ENCODE measurements at regions not wholly inside any gene's neighbourhood (a gene's known extent, or its start where the extent isn't known, plus 50 kb on each side); places are given as distances from the start of the nearest gene placed in this dataset.
A peak's percentile ranks its signal among the peaks of the same experiment; 100 is the strongest.

DNA sequence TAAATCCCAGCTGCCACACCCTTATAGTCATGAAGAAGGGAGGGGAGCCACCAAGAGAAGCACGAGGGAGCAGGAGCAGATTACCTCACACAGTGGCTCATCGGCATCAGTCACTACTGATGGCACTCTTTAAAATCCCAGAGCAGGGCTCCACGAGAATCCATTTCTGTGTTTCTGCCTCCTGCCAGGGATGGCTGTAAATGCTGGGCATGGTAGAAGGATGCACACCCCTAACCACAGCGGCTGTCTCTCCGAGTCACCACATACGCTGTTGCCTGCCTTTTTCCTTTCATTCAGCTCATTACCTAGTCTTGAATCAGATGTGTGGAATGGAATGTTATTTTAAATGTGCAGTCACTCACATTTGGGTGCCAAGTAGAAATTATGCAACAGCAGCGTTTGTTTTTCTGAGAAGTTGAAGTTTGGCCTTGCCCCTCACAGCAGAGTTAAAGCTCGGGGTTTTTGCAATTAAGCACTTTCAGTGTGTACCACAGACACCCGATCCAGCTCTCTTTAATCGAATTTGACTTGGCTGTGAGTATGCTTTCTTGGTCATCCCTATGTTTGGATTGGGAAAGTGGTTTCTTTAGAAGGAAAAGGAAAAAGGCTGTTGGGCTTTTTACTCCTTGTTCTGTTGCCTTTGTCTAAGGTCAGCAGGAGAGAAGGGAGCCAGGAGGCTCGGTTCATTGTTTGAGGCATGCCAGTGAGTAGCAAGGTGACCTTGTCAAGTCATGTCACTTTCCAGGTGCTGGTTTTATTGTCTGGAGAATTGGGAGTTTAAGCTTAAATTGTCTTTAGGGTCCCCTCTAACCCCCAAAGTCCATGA is 284.2 kb upstream of the TPM1 start:
- Histone ChIP-seq H3K4me3 (ENCODE audit: low read length in 2 of 2) (no peak overlapping the region), H3K9me3 (ENCODE audit: control insufficient read depth in 2 of 2, low read length in 2 of 2) (no peaks in the 10 kb centered on the region), H3K4me1 (ENCODE audit: control insufficient read depth in 2 of 2, insufficient read depth in 2 of 2, low read length in 2 of 2) (no peaks in the 10 kb centered on the region), H3K27ac (ENCODE audit: low read depth in 2 of 2, low read length in 2 of 2) (peak overlapping the region in 1 of 2 donors; percentile 14), H3K27me3 (ENCODE audit: control insufficient read depth in 2 of 2, insufficient read depth in 2 of 2, low read length in 2 of 2) (no peaks in the 10 kb centered on the region), H3K36me3 (ENCODE audit: control insufficient read depth in 2 of 2, insufficient read depth in 2 of 2, low read length in 2 of 2) (peaks cover 49 to 51% of the 10 kb centered on the region in 2 donors), H3K9ac (ENCODE audit: low read depth in 1 of 2, low read length in 2 of 2) (no peak overlapping the region)

DNA sequence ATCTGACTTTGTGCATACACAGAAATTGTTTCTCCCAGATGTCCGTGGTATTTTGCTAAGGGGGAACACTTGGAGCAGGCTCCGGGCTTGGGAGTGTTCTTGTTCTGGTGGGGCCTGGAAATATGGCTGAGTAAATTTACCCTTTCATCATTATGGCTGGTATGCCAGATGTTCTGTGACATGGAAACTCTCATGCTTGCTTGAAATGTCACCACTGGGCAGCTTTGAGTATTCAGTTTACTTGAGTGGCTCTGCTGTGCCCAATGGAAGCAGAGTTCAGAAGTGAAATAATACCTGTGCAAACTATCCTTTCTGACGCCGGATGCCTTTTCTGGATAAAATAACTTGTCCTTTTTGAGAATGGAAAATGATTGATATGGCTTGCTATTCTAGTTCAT is 283.6 kb upstream of the TPM1 start:
- H3K27me3 ChIP-seq (ENCODE audit: control insufficient read depth in 2 of 2, insufficient read depth in 2 of 2, low read length in 2 of 2): no peaks in the 10 kb centered on the region
- peaks cover 44 to 50% of the 10 kb centered on the region in 2 donors for H3K36me3 ChIP-seq (ENCODE audit: control insufficient read depth in 2 of 2, insufficient read depth in 2 of 2, low read length in 2 of 2)
- no peak overlapping the region for H3K27ac ChIP-seq (ENCODE audit: low read depth in 2 of 2, low read length in 2 of 2)
- no peak overlapping the region for H3K4me3 ChIP-seq (ENCODE audit: low read length in 2 of 2)
- H3K9me3 ChIP-seq (ENCODE audit: control insufficient read depth in 2 of 2, low read length in 2 of 2): no peaks in the 10 kb centered on the region
- H3K9ac ChIP-seq (ENCODE audit: low read depth in 1 of 2, low read length in 2 of 2): no peak overlapping the region
- H3K4me1 ChIP-seq (ENCODE audit: control insufficient read depth in 2 of 2, insufficient read depth in 2 of 2, low read length in 2 of 2): no peaks in the 10 kb centered on the region

DNA sequence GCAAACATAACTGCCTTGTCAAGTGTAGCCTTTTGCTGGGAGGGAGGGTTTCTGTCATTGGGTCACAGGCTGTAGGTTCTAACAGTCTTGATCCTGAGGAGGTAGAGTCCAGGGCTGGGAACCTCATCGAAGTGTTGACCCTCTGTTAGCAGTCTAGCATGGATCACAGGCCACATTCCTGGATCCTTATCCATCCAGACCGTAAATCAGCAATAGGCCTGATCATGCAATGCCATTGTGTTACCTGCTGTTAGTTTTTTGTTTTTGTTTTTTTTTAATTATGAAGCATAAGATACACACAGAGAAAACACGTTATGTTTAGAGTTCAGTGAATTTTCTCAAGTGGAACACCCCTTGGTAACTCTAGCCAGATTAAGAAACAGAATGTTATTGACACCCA is 282.0 kb upstream of the TPM1 start:
- H3K27me3 ChIP-seq (ENCODE audit: control insufficient read depth in 2 of 2, insufficient read depth in 2 of 2, low read length in 2 of 2): no peaks in the 10 kb centered on the region
- H3K36me3 ChIP-seq (ENCODE audit: control insufficient read depth in 2 of 2, insufficient read depth in 2 of 2, low read length in 2 of 2): peaks cover 36 to 43% of the 10 kb centered on the region in 2 donors
- no peaks in the 10 kb centered on the region for H3K9me3 ChIP-seq (ENCODE audit: control insufficient read depth in 2 of 2, low read length in 2 of 2)
- H3K4me1 ChIP-seq (ENCODE audit: control insufficient read depth in 2 of 2, insufficient read depth in 2 of 2, low read length in 2 of 2): no peaks in the 10 kb centered on the region
- no peak overlapping the region for H3K27ac ChIP-seq (ENCODE audit: low read depth in 2 of 2, low read length in 2 of 2)
- H3K4me3 ChIP-seq (ENCODE audit: low read length in 2 of 2): no peak overlapping the region
- no peak overlapping the region for H3K9ac ChIP-seq (ENCODE audit: low read depth in 1 of 2, low read length in 2 of 2)

DNA sequence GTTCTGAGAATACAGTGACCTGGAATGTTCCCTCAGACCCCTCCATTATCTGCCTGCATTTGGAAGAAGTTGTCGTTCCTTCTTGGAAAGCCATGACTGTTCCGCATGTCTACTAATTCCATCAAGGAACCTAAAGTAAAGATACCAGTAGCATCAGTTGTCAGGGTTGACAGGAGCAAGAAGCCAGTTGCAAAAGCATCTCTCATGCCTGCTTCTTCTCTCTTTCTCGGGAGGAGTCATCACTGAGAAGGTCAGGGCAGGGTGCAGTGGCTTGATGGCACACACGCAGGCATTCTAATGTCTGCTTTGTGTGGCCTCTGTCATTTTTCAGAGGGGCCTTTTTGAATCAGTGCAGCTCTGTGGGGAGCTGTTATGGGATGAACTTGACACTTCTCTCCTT is 276.6 kb upstream of the TPM1 start:
- Histone ChIP-seq H3K27me3 (ENCODE audit: control insufficient read depth in 2 of 2, insufficient read depth in 2 of 2, low read length in 2 of 2) (no peaks in the 10 kb centered on the region), H3K9ac (ENCODE audit: low read depth in 1 of 2, low read length in 2 of 2) (no peak overlapping the region), H3K4me3 (ENCODE audit: low read length in 2 of 2) (no peak overlapping the region), H3K9me3 (ENCODE audit: control insufficient read depth in 2 of 2, low read length in 2 of 2) (no peaks in the 10 kb centered on the region), H3K36me3 (ENCODE audit: control insufficient read depth in 2 of 2, insufficient read depth in 2 of 2, low read length in 2 of 2) (peaks cover 55 to 63% of the 10 kb centered on the region in 2 donors), H3K27ac (ENCODE audit: low read depth in 2 of 2, low read length in 2 of 2) (no peak overlapping the region), H3K4me1 (ENCODE audit: control insufficient read depth in 2 of 2, insufficient read depth in 2 of 2, low read length in 2 of 2) (no peaks in the 10 kb centered on the region)

GRCh38 chr15:62766599-62766998 is 275.9 kb upstream of the TPM1 start:
- Histone ChIP-seq H3K4me3 (ENCODE audit: low read length in 2 of 2) (no peak overlapping the region), H3K9ac (ENCODE audit: low read depth in 1 of 2, low read length in 2 of 2) (no peak overlapping the region), H3K27me3 (ENCODE audit: control insufficient read depth in 2 of 2, insufficient read depth in 2 of 2, low read length in 2 of 2) (no peaks in the 10 kb centered on the region), H3K36me3 (ENCODE audit: control insufficient read depth in 2 of 2, insufficient read depth in 2 of 2, low read length in 2 of 2) (peaks cover 55 to 63% of the 10 kb centered on the region in 2 donors), H3K27ac (ENCODE audit: low read depth in 2 of 2, low read length in 2 of 2) (no peak overlapping the region), H3K9me3 (ENCODE audit: control insufficient read depth in 2 of 2, low read length in 2 of 2) (no peaks in the 10 kb centered on the region), H3K4me1 (ENCODE audit: control insufficient read depth in 2 of 2, insufficient read depth in 2 of 2, low read length in 2 of 2) (no peaks in the 10 kb centered on the region)

DNA sequence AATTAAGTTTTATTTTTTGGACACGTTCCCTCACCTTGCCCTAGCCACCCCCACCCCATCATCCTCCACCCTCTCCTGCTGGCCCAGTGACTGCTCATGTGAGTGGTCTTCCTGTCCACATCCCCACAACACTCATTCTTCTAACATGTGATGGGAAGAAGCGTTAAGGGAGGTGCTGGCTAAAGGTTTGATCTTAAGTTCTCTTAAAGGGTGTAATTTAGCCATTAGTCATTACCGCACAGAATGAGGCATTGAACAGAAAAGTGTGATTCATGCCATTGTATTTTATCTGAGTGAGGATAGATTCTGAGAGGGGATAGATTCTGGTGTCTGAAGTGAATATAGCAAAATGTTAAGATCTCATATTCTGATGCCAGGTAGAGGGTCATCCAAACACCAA is 272.9 kb upstream of the TPM1 start:
- peaks cover 4 to 6% of the 10 kb centered on the region in 2 donors for H3K4me1 ChIP-seq (ENCODE audit: control insufficient read depth in 2 of 2, insufficient read depth in 2 of 2, low read length in 2 of 2)
- H3K9ac ChIP-seq (ENCODE audit: low read depth in 1 of 2, low read length in 2 of 2): no peak overlapping the region
- no peak overlapping the region for H3K27ac ChIP-seq (ENCODE audit: low read depth in 2 of 2, low read length in 2 of 2)
- H3K4me3 ChIP-seq (ENCODE audit: low read length in 2 of 2): no peak overlapping the region
- peaks cover 59 to 71% of the 10 kb centered on the region in 2 donors for H3K36me3 ChIP-seq (ENCODE audit: control insufficient read depth in 2 of 2, insufficient read depth in 2 of 2, low read length in 2 of 2)
- no peaks in the 10 kb centered on the region for H3K27me3 ChIP-seq (ENCODE audit: control insufficient read depth in 2 of 2, insufficient read depth in 2 of 2, low read length in 2 of 2)
- no peaks in the 10 kb centered on the region for H3K9me3 ChIP-seq (ENCODE audit: control insufficient read depth in 2 of 2, low read length in 2 of 2)

GRCh38 chr15:62770111-62770660 is 272.4 kb upstream of the TPM1 start:
- H3K36me3 ChIP-seq (ENCODE audit: control insufficient read depth in 2 of 2, insufficient read depth in 2 of 2, low read length in 2 of 2): peaks cover 61 to 69% of the 10 kb centered on the region in 2 donors

DNA sequence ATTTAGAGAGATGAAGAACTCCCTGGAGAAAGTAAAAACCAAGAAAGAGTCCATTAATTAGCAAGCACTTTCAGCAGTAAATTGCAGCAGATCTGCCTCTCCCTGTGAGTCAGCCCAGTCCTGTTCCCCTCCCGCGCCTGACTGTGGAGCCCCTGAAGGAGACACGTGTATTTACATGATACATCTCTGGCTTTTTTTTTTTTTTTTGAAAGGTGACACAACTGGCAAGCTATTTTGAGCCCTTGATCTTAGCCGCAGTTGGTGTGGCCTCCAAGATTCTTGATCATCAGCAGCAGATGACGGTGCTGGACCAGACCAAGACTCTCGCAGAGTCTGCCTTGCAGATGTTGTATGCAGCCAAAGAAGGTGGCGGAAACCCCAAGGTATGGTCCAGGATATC is 271.8 kb upstream of the TPM1 start:
- H3K36me3 ChIP-seq (ENCODE audit: control insufficient read depth in 2 of 2, insufficient read depth in 2 of 2, low read length in 2 of 2): peaks cover 64 to 67% of the 10 kb centered on the region in 2 donors
- H3K27ac ChIP-seq (ENCODE audit: low read depth in 2 of 2, low read length in 2 of 2): no peak overlapping the region
- no peaks in the 10 kb centered on the region for H3K9me3 ChIP-seq (ENCODE audit: control insufficient read depth in 2 of 2, low read length in 2 of 2)

More at GRCh38 chr15:62770111-62770660, 272.4 kb upstream of the TPM1 start:
- Histone ChIP-seq H3K27me3 (ENCODE audit: control insufficient read depth in 2 of 2, insufficient read depth in 2 of 2, low read length in 2 of 2) (no peaks in the 10 kb centered on the region), H3K4me3 (ENCODE audit: low read length in 2 of 2) (no peak overlapping the region), H3K9me3 (ENCODE audit: control insufficient read depth in 2 of 2, low read length in 2 of 2) (no peaks in the 10 kb centered on the region), H3K27ac (ENCODE audit: low read depth in 2 of 2, low read length in 2 of 2) (no peak overlapping the region), H3K4me1 (ENCODE audit: control insufficient read depth in 2 of 2, insufficient read depth in 2 of 2, low read length in 2 of 2) (peaks cover 4 to 6% of the 10 kb centered on the region in 2 donors), H3K9ac (ENCODE audit: low read depth in 1 of 2, low read length in 2 of 2) (no peak overlapping the region)

GRCh38 chr15:62771234-62771633 is 271.3 kb upstream of the TPM1 start:
- H3K4me1 ChIP-seq (ENCODE audit: control insufficient read depth in 2 of 2, insufficient read depth in 2 of 2, low read length in 2 of 2): peaks cover 4 to 6% of the 10 kb centered on the region in 2 donors
- no peak overlapping the region for H3K9ac ChIP-seq (ENCODE audit: low read depth in 1 of 2, low read length in 2 of 2)
- peaks cover 62 to 66% of the 10 kb centered on the region in 2 donors for H3K36me3 ChIP-seq (ENCODE audit: control insufficient read depth in 2 of 2, insufficient read depth in 2 of 2, low read length in 2 of 2)
- no peak overlapping the region for H3K27ac ChIP-seq (ENCODE audit: low read depth in 2 of 2, low read length in 2 of 2)
- no peak overlapping the region for H3K4me3 ChIP-seq (ENCODE audit: low read length in 2 of 2)
- H3K9me3 ChIP-seq (ENCODE audit: control insufficient read depth in 2 of 2, low read length in 2 of 2): no peaks in the 10 kb centered on the region
- H3K27me3 ChIP-seq (ENCODE audit: control insufficient read depth in 2 of 2, insufficient read depth in 2 of 2, low read length in 2 of 2): no peaks in the 10 kb centered on the region

More for the DNA sequence above, 271.8 kb upstream of the TPM1 start:
- H3K4me3 ChIP-seq (ENCODE audit: low read length in 2 of 2): no peak overlapping the region
- H3K27me3 ChIP-seq (ENCODE audit: control insufficient read depth in 2 of 2, insufficient read depth in 2 of 2, low read length in 2 of 2): no peaks in the 10 kb centered on the region
- H3K9ac ChIP-seq (ENCODE audit: low read depth in 1 of 2, low read length in 2 of 2): no peak overlapping the region
- peaks cover 4 to 6% of the 10 kb centered on the region in 2 donors for H3K4me1 ChIP-seq (ENCODE audit: control insufficient read depth in 2 of 2, insufficient read depth in 2 of 2, low read length in 2 of 2)

DNA sequence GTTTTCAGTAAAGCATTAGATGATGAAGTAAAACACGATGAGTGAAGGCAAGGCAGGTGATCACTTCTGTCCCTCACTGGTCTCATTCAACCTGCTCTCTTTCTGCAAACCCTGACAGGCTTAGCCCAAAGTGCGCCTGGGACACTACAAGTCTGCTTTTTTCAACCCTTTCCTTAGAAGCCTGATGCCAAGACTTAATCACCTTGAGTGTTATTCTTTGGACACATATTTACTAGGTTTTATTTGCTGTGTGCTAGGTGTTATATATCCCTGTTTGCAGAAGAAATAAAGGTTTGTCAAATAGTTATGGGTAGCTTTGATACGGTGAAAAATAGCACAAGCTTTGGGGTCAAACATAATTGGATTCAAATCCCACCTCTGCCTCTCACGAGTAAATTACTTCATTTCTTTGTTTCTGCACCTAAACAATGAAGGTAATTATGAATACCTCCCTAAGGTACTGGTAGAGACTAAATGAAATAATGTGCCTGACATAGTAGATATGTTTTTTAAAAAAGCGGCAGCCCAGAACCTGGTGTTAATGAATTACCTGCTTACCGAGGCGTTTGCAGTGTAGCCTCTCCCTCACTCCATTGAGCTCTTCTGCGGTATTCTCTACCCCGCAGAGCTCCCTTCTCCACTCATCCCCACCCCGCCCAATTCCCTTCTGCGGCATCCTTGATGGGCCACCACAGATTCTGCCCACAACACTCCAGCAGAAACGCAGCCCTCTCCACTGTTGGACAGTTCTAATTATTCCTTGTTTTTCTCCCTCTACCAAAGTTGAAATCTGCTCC is 269.0 kb upstream of the TPM1 start:
- H3K9me3 ChIP-seq (ENCODE audit: control insufficient read depth in 2 of 2, low read length in 2 of 2): no peaks in the 10 kb centered on the region
- peaks cover 49 to 55% of the 10 kb centered on the region in 2 donors for H3K36me3 ChIP-seq (ENCODE audit: control insufficient read depth in 2 of 2, insufficient read depth in 2 of 2, low read length in 2 of 2)
- no peaks in the 10 kb centered on the region for H3K27me3 ChIP-seq (ENCODE audit: control insufficient read depth in 2 of 2, insufficient read depth in 2 of 2, low read length in 2 of 2)
- H3K27ac ChIP-seq (ENCODE audit: low read depth in 2 of 2, low read length in 2 of 2): no peak overlapping the region
- no peak overlapping the region for H3K4me3 ChIP-seq (ENCODE audit: low read length in 2 of 2)
- peaks cover 4 to 6% of the 10 kb centered on the region in 2 donors for H3K4me1 ChIP-seq (ENCODE audit: control insufficient read depth in 2 of 2, insufficient read depth in 2 of 2, low read length in 2 of 2)
- H3K9ac ChIP-seq (ENCODE audit: low read depth in 1 of 2, low read length in 2 of 2): no peak overlapping the region
